Loucy (cell line): ENCODE measurements at regions not wholly inside any gene's neighbourhood (a gene's known extent, or its start where the extent isn't known, plus 50 kb on each side); places are given as distances from the start of the nearest gene placed in this dataset.

Source experiments
- EZH2phosphoT487 ChIP-seq: fragments of 200-600 bp; IDR thresholded peaks from 2 replicates; pipeline ENCODE4 v1.6.1; 2018; ENCODE audit warnings: antibody characterized with exemption, mild to moderate bottlenecking, moderate library complexity, borderline replicate concordance
- TF ChIP-seq, protein P1 (sequence below): fragments of 200-600 bp; sonication (generic); conservative IDR thresholded peaks from 2 replicates; pipeline ENCODE4 v1.5.1; 2014; ENCODE audit warnings: mild to moderate bottlenecking, antibody characterized with exemption, low read length

DNA sequence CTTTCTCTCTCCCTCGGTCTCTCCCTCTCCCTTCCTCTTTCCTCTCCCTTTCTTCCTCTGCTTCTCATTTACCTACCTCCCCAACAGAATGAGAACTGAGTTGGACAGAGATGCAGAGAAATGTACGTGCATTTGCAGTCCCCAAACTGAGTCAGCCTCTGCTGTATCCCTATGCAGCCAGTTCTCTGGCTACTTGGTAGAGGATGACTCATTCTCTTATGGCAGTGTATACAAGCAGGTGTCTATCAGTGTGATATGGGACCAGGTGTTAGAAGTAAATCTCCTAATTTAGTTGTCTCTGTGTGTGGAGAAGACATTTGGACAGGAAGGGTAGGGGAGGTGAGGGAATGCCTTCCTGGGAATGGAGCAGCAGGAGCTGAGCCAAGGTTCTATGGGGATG, 470.8 kb downstream of the CD109 start:
- TF ChIP-seq, protein P1, sequence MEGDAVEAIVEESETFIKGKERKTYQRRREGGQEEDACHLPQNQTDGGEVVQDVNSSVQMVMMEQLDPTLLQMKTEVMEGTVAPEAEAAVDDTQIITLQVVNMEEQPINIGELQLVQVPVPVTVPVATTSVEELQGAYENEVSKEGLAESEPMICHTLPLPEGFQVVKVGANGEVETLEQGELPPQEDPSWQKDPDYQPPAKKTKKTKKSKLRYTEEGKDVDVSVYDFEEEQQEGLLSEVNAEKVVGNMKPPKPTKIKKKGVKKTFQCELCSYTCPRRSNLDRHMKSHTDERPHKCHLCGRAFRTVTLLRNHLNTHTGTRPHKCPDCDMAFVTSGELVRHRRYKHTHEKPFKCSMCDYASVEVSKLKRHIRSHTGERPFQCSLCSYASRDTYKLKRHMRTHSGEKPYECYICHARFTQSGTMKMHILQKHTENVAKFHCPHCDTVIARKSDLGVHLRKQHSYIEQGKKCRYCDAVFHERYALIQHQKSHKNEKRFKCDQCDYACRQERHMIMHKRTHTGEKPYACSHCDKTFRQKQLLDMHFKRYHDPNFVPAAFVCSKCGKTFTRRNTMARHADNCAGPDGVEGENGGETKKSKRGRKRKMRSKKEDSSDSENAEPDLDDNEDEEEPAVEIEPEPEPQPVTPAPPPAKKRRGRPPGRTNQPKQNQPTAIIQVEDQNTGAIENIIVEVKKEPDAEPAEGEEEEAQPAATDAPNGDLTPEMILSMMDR = no peak
- TF ChIP-seq EZH2phosphoT487 = no peak
